ENCODE measurements at regions not wholly inside any gene's neighbourhood (a gene's known extent, or its start where the extent isn't known, plus 50 kb on each side); places are given as distances from the start of the nearest gene placed in this dataset.

GRCh38 chr4:13248621-13249298 is 235.4 kb downstream of the RAB28 start:
- DNase-seq (ENCODE audit: low read depth), result no peak

GRCh38 chr4:13246107-13246506 is 238.0 kb downstream of the RAB28 start:
- no peak for DNase-seq (ENCODE audit: low read depth)

- no peak for DNase-seq (ENCODE audit: low read depth)
These were observed 239.7 kb downstream of the RAB28 start for GRCh38 chr4:13244444-13244843.

GRCh38 chr4:13243152-13243551 is 241.0 kb downstream of the RAB28 start:
- DNase-seq (ENCODE audit: low read depth), result no peak

GRCh38 chr4:13240066-13240465 is 244.1 kb downstream of the RAB28 start:
- no peak for DNase-seq (ENCODE audit: low read depth)

- DNase-seq (ENCODE audit: low read depth), result no peak
These were observed 245.2 kb downstream of the RAB28 start for GRCh38 chr4:13238936-13239335.

GRCh38 chr4:13236485-13236884 is 247.7 kb downstream of the RAB28 start:
- DNase-seq (ENCODE audit: low read depth), result no peak

GRCh38 chr4:13233755-13234154 is 250.4 kb downstream of the RAB28 start:
- no peak for DNase-seq (ENCODE audit: low read depth)

- no peak for DNase-seq (ENCODE audit: low read depth)
These were observed 264.2 kb downstream of the RAB28 start for GRCh38 chr4:13219971-13220370.

GRCh38 chr4:13218326-13218958 is 265.7 kb downstream of the RAB28 start:
- no peak for DNase-seq (ENCODE audit: low read depth)

- no peak for DNase-seq (ENCODE audit: low read depth)
These were observed 268.6 kb downstream of the RAB28 start for GRCh38 chr4:13215560-13215959.

- DNase-seq (ENCODE audit: low read depth), result no peak
These were observed 271.2 kb downstream of the RAB28 start for GRCh38 chr4:13212936-13213335.

- DNase-seq (ENCODE audit: low read depth), result no peak
These were observed 274.5 kb downstream of the RAB28 start for GRCh38 chr4:13209600-13209999.

- DNase-seq (ENCODE audit: low read depth), result no peak
These were observed 275.5 kb downstream of the RAB28 start for GRCh38 chr4:13208558-13209193.

GRCh38 chr4:13207226-13207625 is 276.9 kb downstream of the RAB28 start:
- DNase-seq (ENCODE audit: low read depth), result no peak

- DNase-seq (ENCODE audit: low read depth), result no peak
These were observed 281.0 kb downstream of the RAB28 start for GRCh38 chr4:13203101-13203500.

GRCh38 chr4:13202701-13203100 is 281.4 kb downstream of the RAB28 start:
- no peak for DNase-seq (ENCODE audit: low read depth)

GRCh38 chr4:13201241-13201640 is 282.9 kb downstream of the RAB28 start:
- DNase-seq (ENCODE audit: low read depth), result no peak

- no peak for DNase-seq (ENCODE audit: low read depth)
These were observed 287.4 kb downstream of the RAB28 start for GRCh38 chr4:13196721-13197120.

GRCh38 chr4:13193662-13194061 is 290.5 kb downstream of the RAB28 start:
- no peak for DNase-seq (ENCODE audit: low read depth)

GRCh38 chr4:13190093-13190721 is 293.9 kb downstream of the RAB28 start:
- DNase-seq (ENCODE audit: low read depth), result no peak

GRCh38 chr4:13184199-13184598 is 299.9 kb downstream of the RAB28 start:
- no peak for DNase-seq (ENCODE audit: low read depth)

GRCh38 chr4:13182133-13182532 is 302.0 kb downstream of the RAB28 start:
- no peak for DNase-seq (ENCODE audit: low read depth)

All from activated T-helper 9 cell treated with anti-CD3 and anti-CD28 coated beads, Interleukin-2, amount 50 U/mL, for 16 hours (primary cell).